ENCODE measurements at regions not wholly inside any gene's neighbourhood (a gene's known extent, or its start where the extent isn't known, plus 50 kb on each side); places are given as distances from the start of the nearest gene placed in this dataset.

DNA sequence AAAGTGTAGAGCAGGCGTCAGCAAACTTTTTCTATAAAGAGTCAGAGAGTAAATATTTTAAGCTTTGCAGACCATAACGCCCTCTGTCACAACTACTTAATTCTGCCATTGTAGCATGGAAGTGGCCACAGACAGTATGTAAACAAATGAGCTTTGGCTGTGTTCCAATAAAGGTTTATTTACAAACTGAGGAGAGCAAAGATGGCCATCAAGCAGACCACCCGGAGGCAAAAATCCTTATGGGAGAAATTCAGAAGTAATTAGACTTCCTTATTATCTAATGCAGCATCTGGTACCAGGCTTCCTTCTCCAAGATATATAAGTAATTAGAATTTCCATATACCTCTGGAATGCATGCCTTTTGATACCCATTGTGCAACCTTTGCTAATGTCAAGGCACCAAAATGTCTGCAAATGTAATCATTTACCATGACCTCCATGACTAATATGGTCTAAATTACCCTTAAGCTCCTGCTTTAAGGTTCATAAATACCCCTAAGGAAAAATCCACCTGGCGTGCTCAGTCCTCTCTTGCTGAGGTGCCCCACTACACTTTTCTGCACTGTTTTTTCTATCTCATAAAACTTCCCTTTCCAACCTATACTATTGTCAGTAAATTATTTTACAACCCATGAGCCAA lies 377.8 kb downstream of the MATN1 start:
- DNase-seq = no peak

DNA sequence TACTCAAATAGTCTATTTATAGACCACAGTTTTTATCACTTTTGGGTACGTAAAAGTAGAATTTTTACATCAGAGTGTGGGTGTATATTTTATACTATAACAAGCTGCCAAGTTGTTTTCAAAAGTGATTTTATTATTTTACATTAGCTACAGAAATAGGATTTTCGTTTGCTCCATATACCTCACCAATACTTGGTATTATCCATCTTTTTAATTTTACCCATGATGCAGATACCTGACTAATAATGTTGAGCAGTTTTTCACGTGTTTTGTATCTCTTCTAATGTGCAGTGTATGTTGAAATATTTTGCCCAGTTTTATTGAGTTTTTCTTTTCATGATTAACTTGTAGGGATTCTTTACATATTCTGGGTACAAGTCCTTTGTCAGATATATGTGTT lies 379.8 kb downstream of the MATN1 start:
- no peak for DNase-seq

GRCh38 chr1:30342535-30343141 lies 380.7 kb downstream of the MATN1 start:
- no peak for DNase-seq

GRCh38 chr1:30340934-30341333 lies 382.5 kb downstream of the MATN1 start:
- DNase-seq = no peak

DNA sequence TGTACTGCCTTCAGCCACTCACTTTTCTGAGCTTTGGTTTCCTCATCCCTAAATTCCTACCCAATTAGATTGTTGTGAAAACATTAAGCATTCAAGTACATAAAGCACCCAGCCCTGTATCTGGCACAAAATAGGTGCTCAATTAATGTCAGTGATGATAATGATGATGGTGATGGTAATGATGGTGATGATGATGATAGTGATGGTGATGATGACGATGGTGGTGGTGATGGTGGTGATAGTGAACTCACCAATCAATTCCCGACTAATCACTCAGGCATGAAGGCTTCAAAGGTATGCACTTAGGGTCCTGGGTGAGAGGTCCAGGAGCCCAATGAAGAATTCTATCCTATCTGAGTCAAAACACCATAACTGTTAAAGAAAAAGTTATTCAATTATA lies 383.5 kb downstream of the MATN1 start:
- DNase-seq = no peak

DNA sequence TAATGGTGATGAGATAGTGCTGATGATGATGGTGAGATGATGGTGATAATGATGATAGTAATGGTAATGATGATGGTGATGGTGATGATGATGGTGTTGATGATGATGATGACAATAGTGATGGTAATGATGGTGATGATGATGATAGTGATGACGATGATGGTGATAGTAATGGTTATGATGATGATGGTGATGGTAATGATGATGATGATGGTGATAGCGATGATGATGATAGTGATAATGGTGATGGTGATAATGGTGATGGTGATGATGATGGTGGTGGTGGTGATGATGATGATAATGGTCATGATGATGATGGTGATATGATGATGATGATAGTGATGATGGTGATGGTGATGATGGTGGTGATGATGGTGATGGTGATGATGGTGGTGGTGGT lies 384.6 kb downstream of the MATN1 start:
- no peak for DNase-seq

- no peak for DNase-seq
Observed at GRCh38 chr1:30337324-30337620, 386.1 kb downstream of the MATN1 start.

DNA sequence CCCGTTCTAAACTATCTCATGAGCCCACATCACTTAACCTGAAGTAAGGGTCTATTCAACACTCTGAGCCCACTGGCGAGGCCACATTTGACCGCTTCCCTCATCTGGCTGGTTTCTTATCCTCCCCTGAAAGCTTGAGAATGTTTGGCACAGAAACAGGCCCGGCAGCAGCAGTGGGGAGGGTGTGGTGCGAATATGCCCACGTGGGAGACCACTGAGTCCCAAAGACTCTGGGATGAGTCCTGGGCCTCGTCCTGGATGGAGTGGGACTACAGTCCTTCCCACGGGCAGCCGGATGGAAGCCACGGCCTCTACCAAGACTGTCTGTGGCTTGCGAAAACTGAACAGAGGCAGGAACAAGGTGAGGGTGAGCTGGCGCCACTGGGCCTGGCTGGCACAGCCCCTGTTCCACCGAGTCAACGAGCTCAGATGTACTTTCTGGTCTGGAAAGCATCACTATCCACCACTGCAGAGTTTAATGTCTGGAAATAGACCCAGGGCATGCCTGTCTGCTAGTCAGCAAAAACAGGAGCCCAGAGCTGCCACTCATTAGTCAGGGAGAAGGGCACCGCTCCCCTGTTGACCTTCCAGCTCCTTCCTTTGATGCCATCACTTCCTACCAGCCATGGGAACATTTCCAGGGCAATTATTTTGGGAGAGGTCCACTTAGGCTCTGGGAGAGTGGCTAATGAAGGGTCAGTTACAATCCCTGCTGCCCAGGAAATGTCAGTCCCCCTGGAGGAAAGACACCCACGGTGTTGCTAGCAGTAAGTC lies 386.6 kb downstream of the MATN1 start:
- no peak for DNase-seq

DNA sequence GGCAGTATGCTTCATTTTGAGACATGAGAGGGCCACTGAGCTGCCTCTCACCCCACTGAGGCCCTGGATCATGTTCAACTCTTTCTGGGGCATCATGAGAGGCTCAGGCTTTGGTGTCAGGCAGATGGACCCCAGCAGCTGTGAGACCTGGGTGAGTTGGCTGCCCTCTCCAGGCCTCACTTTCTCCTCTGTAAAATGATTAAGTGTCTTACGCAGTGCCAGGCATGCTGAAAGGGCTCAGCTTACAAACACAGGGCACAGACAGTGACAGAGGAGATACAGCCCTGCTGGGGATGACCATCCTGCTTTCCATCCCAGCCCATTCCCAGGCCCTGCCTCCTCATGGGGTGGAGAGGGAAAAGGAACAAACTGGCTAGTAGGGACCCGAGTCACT lies 387.4 kb downstream of the MATN1 start:
- DNase-seq = no peak

DNA sequence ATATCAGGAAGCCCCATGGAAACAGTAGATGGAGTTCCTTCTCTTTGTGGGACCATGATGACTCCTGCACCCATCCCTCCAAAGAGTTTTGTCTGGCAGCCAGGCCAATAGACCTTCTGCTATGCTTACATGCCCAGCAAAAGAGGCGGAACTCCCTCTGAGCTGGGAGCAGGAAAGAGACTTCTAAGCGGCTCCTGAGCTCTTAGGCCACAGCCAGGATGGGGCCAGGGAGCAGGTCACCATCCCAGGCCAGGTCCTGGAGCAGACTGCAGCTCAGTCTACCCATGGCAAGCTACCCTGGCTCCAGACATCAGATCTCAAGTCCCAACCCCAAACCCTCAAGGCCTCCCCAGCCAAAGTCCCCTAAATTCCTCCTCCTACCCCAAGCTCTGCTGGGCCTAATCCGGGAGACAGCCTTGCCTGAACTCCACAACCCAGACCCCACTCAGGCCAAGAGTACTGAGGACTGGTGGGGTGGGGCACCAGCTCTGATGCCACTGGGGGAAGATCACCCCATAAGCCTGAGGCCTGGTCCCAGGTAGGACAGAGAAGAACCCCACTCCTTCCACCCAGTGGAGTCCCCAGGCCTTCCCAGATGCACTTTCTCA lies 387.9 kb downstream of the MATN1 start:
- no peak for DNase-seq

DNA sequence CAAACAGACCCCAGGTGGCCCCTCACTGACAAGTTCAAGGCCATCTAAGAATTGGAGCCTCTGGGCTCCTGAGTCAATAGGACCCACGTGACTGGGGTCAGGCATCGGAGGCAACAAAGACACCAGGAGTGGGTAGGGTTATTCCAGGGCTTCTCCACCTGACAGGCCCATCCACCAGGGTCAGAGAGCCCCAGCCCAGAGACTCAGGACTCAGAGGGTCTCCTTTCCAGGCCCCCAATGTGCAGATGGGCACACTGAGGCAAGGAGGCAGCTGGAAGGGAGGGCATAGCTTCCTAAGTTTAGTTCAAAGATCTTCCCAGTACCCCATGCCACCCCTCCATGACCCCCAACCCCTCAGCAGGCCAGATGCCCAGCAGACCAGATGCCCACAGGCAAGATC lies 388.6 kb downstream of the MATN1 start:
- no peak for DNase-seq

DNA sequence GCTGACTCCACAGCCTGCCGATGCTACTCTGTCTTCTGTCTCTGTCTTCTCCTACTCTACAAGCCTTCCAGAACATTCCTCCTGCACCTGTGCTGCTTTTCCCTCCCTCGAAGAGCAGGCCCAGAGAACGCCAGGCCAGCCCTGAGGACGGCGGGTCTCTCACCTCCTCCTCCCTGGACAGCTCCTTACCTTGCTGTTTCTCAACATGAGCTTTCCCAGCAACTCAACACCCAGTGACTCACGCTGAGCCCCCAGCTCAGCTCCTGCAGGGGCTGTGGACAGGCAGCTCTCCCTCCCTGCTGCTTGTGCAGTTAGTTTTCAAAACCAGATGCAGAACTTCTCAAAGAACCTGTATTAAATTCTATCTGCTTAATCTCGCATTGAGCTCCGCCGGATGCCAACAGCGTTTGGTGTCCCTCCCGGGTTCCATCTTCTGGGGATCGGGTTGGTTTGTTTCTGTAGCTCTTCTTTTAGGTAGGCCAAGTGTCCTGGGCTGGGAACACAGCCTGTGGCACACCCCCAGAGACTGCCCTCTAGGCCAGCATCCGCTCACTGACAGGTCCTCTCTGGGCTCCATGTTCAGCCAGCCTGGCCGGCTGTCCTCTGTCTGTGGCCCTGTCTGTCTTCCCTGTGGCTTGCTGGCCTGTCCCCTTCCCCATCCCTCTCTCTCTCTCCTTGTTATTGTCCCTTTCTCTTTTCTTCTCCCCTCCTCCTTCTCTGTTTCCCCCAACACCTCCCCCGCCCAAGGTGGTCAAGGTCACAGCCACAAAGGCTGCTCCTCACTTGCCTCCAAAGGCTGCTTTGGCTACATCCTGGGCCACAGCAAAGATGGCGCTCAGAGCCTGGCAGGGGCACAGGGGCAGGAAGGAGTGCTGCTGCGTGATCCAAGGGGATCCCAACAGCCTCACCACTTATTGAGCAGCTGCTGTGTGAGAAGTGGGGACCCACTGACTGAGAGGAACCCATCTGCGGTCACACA lies 391.0 kb downstream of the MATN1 start:
- DNase-seq = no peak

GRCh38 chr1:30331415-30332065 lies 391.8 kb downstream of the MATN1 start:
- DNase-seq = no peak

DNA sequence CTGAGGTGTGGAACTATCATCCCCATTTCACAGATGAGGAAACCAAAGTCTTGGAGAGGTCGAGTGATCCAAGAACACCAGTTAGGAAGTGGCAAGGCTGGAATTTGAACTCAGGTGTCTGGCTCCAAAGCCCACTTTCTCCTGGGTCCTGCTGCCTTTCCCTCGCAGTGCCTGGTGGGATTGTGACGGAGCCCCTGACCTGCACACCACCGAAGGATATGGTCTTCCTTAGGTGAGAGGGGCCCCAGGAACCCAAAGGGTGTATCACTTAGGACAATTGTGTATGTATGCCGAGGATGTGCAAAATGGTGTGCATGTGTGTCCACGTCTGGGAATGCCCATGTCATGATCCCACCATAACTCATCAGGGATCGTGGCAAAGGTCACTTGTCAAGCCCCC lies 392.7 kb downstream of the MATN1 start:
- DNase-seq = no peak

DNA sequence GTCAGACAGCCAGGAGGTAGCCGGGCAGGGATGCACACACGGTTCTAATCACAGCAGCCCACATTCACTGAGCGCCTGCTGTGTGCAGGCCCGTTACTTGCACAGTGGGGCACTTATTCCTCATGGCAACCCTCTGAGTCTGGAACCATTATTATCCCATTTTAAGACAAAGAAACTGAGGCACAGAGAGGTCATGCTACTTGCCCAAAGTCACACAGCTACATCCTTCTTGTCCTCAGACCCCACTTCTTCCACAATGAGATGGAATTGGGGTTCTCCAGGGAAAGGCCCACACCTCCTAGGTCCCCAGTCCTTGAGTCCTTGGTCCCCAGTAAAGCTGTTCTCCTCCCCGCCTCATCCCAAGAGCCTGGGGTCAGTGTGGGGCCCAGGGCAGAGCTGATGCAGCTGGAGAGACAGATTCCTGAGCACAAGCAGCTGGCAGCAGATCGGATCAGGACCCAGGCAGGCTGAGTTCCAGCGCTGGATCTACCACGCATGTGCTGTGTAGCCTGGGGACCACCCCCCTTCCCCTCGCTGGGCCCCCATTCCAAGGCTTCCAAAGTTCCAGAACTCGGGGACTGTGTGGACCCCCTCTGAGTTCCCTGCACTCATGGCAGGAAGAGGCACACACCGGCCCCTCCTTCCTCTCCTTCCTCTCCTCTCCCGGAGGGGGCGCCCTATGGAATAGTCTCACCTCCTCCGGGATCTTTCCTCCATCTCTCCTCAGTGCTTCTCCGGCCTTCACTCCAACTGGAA lies 393.4 kb downstream of the MATN1 start:
- DNase-seq = no peak

DNA sequence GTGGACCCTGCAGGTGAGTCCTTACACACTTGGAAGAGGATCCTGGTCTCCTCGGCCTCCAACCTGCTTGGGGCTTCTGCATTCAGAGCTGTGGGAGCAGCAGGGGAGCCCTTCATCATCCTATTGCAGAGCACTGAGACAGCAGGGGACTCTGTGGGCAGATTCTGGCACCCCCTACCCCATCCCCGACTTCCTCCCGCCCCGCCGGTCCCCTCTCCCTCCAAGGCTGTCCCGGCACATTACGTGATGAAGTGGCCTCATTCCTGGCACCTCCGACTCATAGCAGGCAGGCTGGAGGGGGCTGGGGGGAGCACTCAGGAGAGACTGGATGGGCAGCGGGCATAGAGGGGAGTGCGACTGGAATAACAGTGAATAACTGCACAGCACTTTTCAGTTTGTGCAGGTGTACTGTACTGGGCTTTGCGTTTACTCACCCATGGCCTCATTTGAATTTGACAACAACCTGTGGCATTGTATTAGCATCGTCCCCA lies 394.1 kb downstream of the MATN1 start:
- DNase-seq = no peak

GRCh38 chr1:30328401-30329262 lies 394.8 kb downstream of the MATN1 start:
- no peak for DNase-seq

DNA sequence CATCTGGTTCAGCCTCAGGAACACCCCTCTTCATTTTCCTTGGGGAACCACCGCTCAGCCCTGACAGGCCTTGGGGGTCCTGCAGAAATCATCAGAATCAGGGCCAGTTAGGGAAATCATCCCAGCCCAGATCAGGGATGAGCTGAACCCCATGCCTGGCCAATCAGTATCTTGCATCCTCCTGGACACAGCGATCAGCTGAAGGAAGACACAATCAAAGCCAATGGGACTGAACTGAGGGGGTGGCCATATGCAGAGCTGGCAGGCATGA lies 395.4 kb downstream of the MATN1 start:
- DNase-seq = no peak

GRCh38 chr1:30327370-30328099 lies 395.9 kb downstream of the MATN1 start:
- DNase-seq = no peak

- no peak for DNase-seq
Observed at GRCh38 chr1:30325999-30326398, 397.4 kb downstream of the MATN1 start.
